Activated CD4-positive, CD25-positive, alpha-beta regulatory T cell treated with anti-CD3 and anti-CD28 coated beads, Interleukin-2, amount 50 U/mL, for 72 hours (primary cell): ENCODE measurements at regions not wholly inside any gene's neighbourhood (a gene's known extent, or its start where the extent isn't known, plus 50 kb on each side); places are given as distances from the start of the nearest gene placed in this dataset.
"Not testable (repeated sequence)": the region's sequence is repeated elsewhere in the genome, so short reads cannot be mapped to it uniquely, and the experiment has no call there.

Experiments
- DNase-seq: peaks from one replicate; pipeline ENCODE4 v3.0.0; 2021

DNA sequence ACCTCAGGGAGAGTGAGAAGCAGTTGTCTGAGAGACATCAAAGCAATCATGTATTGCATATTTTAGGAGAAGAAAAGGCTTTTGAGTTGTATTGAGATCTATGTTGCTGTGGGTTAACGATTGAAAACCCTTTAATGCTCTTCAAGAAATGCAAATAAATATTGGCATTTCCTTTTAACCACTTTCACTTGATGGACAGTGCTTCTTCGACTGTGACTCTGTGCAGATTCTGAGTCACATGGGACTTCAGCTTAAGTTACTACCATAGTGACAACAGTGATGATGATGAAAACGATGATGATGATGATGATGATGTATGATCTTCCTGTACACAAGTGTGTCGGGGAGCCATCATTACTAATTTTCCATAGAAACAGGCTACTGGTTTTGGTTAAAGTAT is 181.8 kb downstream of the AKAIN1 start:
- no peak for DNase-seq

- DNase-seq, result not testable (repeated sequence)
Observed at GRCh38 chr18:5004031-5004820, 192.8 kb downstream of the AKAIN1 start.

GRCh38 chr18:4994710-4995109 is 202.3 kb downstream of the AKAIN1 start:
- DNase-seq, result no peak

- DNase-seq, result no peak
Observed at GRCh38 chr18:4987452-4988405, 209.3 kb downstream of the AKAIN1 start.

GRCh38 chr18:4986677-4987076 is 210.4 kb downstream of the AKAIN1 start:
- no peak for DNase-seq

DNA sequence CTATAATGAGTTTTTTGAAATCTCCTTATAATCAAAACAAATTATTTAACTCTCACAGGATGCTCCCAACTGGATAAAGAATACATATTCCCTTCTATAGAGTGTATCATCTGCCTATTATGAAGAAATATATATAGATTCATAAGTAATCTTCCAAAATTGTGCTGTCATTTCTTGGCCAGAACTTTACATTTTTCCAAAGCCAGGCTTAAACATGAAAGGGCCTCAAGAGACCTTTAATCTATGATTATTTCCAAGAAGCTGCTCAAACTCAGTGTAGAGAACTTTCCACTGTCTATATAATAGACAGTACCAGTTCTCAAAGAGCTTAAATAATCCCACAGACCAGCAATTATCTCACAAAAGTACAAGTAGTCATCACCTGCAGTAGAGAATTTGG is 211.0 kb downstream of the AKAIN1 start:
- DNase-seq, result no peak

GRCh38 chr18:4961121-4961909 is 235.7 kb downstream of the AKAIN1 start:
- DNase-seq, result no peak

DNA sequence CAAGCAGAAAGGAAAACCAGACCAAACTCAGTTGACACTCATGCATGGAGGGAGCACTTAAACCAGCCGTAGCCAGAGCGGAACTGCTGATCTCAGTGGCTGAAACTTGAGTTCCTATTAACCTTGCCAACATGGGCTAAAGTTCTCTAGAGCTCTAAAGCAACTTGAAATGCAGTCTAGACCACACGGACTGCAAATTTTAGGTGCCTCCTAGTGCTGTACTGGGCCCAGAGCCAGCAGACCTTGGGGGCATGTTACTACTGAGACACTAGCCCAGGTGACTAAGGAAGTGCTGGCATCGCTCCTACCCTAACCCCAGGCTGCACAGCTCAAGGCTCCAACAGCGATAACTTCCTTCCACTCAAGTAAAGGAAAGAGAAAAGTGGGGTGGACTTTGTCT is 236.5 kb downstream of the AKAIN1 start:
- no peak for DNase-seq

- DNase-seq, result no peak
Observed at GRCh38 chr18:4931209-4931608, 265.8 kb downstream of the AKAIN1 start.

DNA sequence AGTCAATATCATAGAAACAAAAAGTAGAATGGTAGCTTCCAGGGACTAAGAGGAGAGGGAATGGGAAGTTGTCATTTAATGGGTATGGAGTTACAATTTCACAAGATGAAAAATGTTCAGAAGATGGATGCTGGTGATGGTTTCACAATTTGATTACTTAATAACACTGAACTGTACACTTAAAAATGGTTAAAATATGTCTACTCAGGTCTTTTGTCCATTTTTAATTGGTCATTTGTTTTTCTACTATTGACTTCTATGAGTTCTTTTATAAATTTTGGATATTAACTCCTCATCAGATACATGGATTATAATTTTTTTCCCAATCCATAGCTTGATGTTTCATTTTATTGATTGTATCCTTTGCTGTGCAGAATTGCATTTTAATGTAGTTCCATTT is 275.5 kb downstream of the AKAIN1 start:
- DNase-seq, result no peak

DNA sequence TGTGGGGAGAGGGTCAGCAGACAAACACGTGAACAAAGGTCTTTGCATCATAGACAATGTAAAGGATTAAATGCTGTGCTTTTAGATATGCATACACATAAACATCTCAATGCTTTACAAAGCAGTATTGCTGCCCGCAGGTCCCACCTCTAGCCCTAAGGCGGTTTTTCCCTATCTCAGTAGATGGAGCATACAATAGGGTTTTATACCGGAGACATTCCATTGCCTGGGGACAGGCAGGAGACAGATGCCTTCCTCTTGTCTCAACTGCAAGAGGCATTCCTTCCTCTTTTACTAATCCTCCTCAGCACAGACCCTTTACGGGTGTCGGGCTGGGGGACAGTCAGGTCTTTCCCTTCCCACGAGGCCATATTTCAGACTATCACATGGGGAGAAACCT is 279.5 kb downstream of the AKAIN1 start:
- DNase-seq, result not testable (repeated sequence)

DNA sequence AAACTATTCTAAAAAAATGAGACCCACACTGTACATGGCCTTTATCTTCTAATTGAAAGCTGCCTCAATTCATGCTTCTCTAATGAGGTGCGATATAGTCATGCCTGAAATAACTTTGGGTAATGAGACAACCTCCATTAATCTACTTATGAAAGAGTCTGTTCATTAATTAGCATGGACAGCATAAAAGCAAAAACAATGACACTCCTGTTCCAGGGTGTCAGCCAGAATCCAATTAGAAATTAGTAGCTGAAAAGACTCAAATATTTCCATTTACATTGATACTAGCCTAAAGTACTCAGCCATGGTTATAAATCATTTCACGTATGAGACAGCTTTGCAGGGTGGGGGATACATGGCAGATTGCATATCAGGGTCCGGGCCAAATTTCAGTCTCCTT is 288.7 kb downstream of the AKAIN1 start:
- no peak for DNase-seq

DNA sequence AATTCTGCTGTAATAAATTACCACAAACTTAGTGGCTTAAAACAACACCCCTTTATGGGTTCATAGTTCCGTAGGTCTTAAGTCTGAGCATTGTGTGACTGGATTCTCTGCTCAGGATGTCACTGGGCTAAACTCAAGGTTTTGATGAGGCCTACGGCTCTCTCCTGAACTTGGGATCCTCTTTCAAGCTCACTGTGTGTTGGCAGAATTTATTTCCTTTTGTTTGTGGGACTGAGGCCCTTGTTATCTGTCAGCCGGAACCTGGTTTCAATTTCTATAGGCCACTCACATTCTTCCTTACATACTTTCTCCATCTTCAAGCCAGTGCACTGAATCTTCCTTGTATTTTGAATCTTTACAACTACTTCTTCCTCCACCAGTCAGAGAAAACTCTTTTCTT is 290.2 kb downstream of the AKAIN1 start:
- no peak for DNase-seq

- no peak for DNase-seq
Observed at GRCh38 chr18:4888251-4889040, 308.6 kb downstream of the AKAIN1 start.

- no peak for DNase-seq
Observed at GRCh38 chr18:4878480-4878879, 318.6 kb downstream of the AKAIN1 start.

GRCh38 chr18:4871197-4871596 is 325.9 kb downstream of the AKAIN1 start:
- DNase-seq, result no peak

DNA sequence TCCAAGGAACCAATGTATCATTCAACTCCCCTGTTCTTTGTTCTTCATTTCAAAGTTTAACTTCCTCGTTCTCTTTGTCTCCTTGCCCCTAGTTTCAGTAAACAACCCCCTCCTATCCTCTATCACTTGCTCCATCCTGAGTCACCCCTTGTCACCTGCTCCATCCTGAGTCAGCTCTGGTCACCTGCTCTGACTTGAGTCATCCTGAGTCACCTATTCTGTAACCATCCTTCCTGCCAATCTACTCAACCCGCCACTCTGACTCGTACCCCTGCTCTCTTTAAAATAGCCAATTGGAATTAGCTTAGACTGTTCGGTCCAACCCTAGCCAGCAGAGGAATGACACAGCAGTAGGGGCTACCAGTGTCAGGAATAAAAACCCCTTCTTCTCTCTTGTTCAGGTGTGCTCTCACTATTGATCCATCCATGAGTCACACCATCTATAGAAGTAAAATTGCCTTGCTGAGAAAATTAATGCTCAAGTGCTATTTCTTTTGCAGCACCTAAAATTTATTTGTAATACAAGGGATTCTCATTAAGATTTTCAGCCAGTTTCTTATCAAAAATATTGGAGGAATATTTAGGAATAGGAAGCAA is 326.8 kb downstream of the AKAIN1 start:
- DNase-seq, result no peak

DNA sequence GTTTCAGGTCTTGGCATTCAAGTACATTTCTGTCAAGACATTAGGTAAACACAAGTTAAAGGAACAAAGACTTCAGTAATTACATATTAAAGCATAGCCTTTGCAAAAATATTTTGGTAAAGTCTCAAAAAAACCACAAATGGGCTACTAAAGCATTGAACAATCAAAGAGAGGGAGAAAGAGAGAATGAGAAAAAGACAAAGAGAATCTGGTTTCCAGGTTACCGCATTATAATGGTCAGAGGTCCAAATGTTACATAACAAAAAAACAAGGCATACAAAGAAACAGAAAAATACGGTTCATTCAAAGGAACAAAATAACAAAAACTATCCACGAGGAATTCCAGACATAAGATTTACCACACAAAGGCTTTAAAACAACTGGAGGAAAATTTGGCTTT is 327.9 kb downstream of the AKAIN1 start:
- DNase-seq, result no peak

DNA sequence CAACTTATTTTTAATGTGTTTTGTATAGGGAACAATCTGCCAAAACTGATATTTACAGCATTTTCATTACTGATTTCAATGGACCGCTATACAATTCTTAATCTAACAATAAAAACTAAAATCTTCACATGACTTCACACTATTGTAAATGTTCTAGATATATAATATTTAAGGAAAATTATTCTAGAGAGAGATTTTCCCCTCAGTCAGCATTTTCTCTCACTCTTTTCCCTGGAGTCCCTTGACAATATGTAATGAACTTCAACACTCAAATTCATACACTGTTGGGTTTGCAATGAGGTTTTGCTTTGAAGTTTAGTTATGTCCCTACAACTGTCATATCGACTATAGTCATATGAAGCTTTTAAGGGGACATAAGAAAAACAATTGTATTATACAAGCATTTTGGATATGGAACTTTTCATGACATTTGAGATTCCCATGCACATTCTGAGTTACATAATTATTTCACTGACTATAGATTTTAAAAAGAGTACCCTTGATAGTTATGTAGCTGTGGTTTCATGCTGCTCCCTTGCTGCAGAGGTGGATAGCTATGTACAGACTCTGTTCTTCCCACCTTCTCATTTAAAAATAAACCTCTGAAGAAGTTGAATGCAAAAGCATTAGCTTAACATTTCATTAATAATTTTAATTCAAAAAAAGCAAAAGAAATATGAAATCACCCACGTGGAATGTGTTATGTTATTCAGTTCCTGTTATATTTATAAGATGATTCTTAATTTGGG is 338.5 kb downstream of the AKAIN1 start:
- DNase-seq, result no peak

DNA sequence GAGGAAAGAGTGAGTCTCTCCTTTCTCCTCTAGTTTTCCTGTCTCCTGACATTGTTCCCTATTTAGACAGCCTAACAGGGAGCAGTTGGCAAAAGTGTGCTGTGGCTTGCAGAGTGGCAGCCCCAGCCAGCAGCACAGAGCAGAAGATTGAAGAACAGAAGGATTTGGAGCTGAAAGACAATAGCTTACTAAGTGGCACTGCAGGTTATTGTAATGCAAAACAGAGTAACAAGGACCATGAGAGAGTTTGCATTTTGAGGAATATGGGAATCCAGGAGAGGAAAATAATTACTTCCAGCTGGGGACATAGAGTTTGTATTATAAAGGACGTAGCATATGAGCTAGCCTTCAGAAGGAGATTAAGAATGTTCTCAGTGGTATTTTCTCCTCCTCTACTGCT is 342.4 kb downstream of the AKAIN1 start:
- no peak for DNase-seq

GRCh38 chr18:4851301-4851976 is 345.6 kb downstream of the AKAIN1 start:
- DNase-seq, result no peak
